NT2/D1 (cell line): ENCODE measurements at regions not wholly inside any gene's neighbourhood (a gene's known extent, or its start where the extent isn't known, plus 50 kb on each side); places are given as distances from the start of the nearest gene placed in this dataset.

Experiments used
- DNase-seq: peaks from one replicate; pipeline ENCODE4 v3.0.0-alpha.2; 2011; ENCODE audit warnings: low read depth, low spot score
- H3K27me3 ChIP-seq: 2 replicates; pipeline ENCODE4 v1.6.0; 2011; ENCODE audit warnings: mild to moderate bottlenecking; ENCODE audit not compliant: insufficient read length, insufficient read depth
- H3K36me3 ChIP-seq: 2 replicates; pipeline ENCODE4 v1.6.1; 2011; ENCODE audit warnings: mild to moderate bottlenecking, low read length, mixed read lengths; ENCODE audit not compliant: insufficient read depth, insufficient read length
- H3K4me1 ChIP-seq: 2 replicates; pipeline ENCODE4 v1.5.1; 2011; ENCODE audit not compliant: insufficient read depth, insufficient read length
- H3K4me3 ChIP-seq: 2 replicates; pipeline ENCODE4 v1.5.1; 2011; ENCODE audit warnings: low read depth; ENCODE audit not compliant: insufficient read length
- H3K9ac ChIP-seq: 2 replicates; pipeline ENCODE4 v1.6.0; 2011; ENCODE audit warnings: low read depth; ENCODE audit not compliant: insufficient read length
- H3K9me3 ChIP-seq: 2 replicates; pipeline ENCODE4 v1.5.1; 2011; ENCODE audit warnings: mild to moderate bottlenecking, low read length; ENCODE audit not compliant: insufficient read depth
- SUZ12 ChIP-seq: IDR thresholded peaks from 2 replicates; pipeline ENCODE4 v1.6.1; 2011; ENCODE audit not compliant: insufficient read length, insufficient read depth; ENCODE audit errors: extremely low read depth
- YY1 ChIP-seq: IDR thresholded peaks from 2 replicates; pipeline ENCODE4 v1.6.1; 2011; ENCODE audit not compliant: insufficient read length, insufficient read depth
- ZNF274 ChIP-seq: IDR thresholded peaks from 2 replicates; pipeline ENCODE4 v1.6.1; 2011; ENCODE audit warnings: mild to moderate bottlenecking, low read depth, low read length

GRCh38 chr22:26994801-26995200, 337.4 kb downstream of the MIAT start:
- H3K4me3 ChIP-seq = no peak overlapping the region
- H3K27me3 ChIP-seq = no peaks in the 10 kb centered on the region

DNA sequence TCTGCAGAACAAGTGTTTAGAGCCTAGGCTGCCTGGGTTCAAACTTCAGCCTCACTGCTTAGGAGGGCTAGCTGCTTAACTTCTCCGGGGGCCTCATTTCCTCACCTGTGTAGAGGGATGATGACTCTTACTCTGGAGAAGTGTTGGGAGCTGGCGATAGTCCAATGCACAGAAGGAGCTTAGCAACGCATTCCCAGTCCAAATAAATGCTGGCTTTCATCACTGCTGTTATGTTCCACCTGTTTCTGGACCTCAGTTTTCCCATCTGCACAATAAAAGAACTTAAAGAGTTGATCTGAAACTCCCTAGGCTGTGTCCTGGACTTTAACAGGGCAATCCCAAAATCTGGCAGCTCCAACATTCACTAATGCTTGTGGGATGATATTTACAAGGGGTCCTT, 337.8 kb downstream of the MIAT start:
- no peaks in the 10 kb centered on the region for H3K36me3 ChIP-seq
- H3K9ac ChIP-seq = no peak overlapping the region
- no peaks in the 10 kb centered on the region for H3K27me3 ChIP-seq
- H3K4me3 ChIP-seq = no peak overlapping the region
- DNase-seq = no peak
- no peaks in the 10 kb centered on the region for H3K4me1 ChIP-seq
- no peaks in the 10 kb centered on the region for H3K9me3 ChIP-seq
- TF ChIP-seq YY1 (no peak), ZNF274 (no peak), SUZ12 (no peak)

More at GRCh38 chr22:26994801-26995200, 337.4 kb downstream of the MIAT start:
- Histone ChIP-seq H3K9me3 (no peaks in the 10 kb centered on the region), H3K4me1 (no peaks in the 10 kb centered on the region), H3K36me3 (no peaks in the 10 kb centered on the region), H3K9ac (no peak overlapping the region)
- TF ChIP-seq YY1 = no peak
- TF ChIP-seq SUZ12 = no peak
- TF ChIP-seq ZNF274 = no peak
- DNase-seq = no peak

- H3K4me3 ChIP-seq = no peak overlapping the region
- no peaks in the 10 kb centered on the region for H3K36me3 ChIP-seq
- DNase-seq = no peak
- H3K4me1 ChIP-seq = no peaks in the 10 kb centered on the region
- no peak for TF ChIP-seq SUZ12
- no peak for TF ChIP-seq ZNF274
- no peaks in the 10 kb centered on the region for H3K9me3 ChIP-seq
- H3K9ac ChIP-seq = no peak overlapping the region
- H3K27me3 ChIP-seq = no peaks in the 10 kb centered on the region
These were observed 338.8 kb downstream of the MIAT start for GRCh38 chr22:26996154-26996553.

DNA sequence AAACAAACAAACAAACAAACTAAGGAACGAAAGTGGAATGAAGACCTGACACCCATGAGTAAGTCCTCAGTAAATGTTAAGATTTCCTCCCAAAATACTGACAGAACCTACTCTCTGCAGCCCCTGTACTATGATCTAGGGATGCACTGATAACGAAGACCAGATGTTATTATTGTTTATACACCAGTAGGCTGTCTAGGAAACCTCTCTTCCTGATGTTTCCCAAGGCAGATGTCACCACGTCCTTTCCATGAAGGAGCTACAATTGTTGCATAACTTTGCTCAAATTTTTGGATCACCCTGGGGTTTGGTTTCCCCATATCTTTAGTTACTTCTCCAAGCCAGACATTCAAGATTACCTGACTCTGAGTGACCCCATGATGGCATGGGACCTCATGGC, 340.7 kb downstream of the MIAT start:
- Histone ChIP-seq H3K36me3 (no peaks in the 10 kb centered on the region), H3K4me1 (no peaks in the 10 kb centered on the region), H3K9me3 (no peaks in the 10 kb centered on the region), H3K27me3 (no peaks in the 10 kb centered on the region), H3K4me3 (no peak overlapping the region), H3K9ac (no peak overlapping the region)
- TF ChIP-seq SUZ12 = no peak
- no peak for TF ChIP-seq ZNF274
- no peak for TF ChIP-seq YY1
- DNase-seq = no peak

- Histone ChIP-seq H3K9ac (no peak overlapping the region), H3K36me3 (no peaks in the 10 kb centered on the region), H3K4me1 (no peaks in the 10 kb centered on the region), H3K9me3 (0 out of 2 replicates have a peak, but pooled peaks cover under 1% of the 10 kb centered on the region), H3K4me3 (no peak overlapping the region), H3K27me3 (no peaks in the 10 kb centered on the region)
- TF ChIP-seq ZNF274 (no peak), YY1 (no peak), SUZ12 (no peak)
- no peak for DNase-seq
These were observed 341.3 kb downstream of the MIAT start for GRCh38 chr22:26998716-26999115.

DNA sequence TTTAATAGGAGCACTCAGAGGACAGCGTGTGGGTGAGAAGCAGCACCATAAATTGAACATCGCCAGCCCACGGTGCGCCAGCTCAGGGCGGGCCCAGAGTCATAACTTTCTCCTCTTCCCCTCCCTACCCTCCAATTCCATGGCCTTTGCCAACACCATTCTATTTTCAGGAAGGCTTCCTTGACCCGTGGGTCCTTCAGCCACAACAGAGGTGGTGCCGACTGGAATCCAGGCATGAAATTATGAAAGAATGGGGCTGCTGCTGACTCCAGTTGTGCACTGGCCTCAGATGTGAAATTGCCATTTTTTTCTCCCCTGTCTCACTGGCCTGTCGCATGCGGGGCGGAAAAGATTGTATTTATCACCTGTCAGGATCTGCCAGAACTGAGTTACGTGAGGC, 345.9 kb downstream of the MIAT start:
- no peaks in the 10 kb centered on the region for H3K27me3 ChIP-seq
- H3K9me3 ChIP-seq = peaks cover 13% of the 10 kb centered on the region; the same call in 1 of the 2 replicates
- no peak overlapping the region for H3K9ac ChIP-seq
- no peaks in the 10 kb centered on the region for H3K4me1 ChIP-seq
- no peak overlapping the region for H3K4me3 ChIP-seq
- H3K36me3 ChIP-seq = no peaks in the 10 kb centered on the region
- DNase-seq = no peak
- no peak for TF ChIP-seq SUZ12
- TF ChIP-seq YY1 = no peak
- no peak for TF ChIP-seq ZNF274

DNA sequence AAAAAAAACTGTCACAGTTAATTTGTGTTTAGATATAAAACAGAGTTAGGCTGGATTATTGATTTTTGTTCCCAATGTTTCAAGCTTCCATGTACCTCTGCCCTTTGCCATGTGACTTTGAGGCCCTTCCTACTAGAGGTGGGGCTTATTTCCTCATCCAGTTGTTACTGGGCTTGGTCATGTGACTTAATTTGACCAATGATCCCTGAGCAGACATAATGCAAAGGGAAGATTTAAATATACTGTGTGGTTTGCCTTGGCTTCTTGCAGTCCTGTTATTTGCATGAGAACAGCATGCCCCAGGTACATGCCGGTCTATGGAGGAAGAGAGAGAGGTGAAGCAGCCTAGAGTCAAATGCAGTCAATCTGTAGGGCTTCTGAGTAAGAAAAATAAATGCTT, 347.0 kb downstream of the MIAT start:
- TF ChIP-seq YY1 (no peak), ZNF274 (no peak), SUZ12 (no peak)
- H3K27me3 ChIP-seq = no peaks in the 10 kb centered on the region
- no peak overlapping the region for H3K4me3 ChIP-seq
- DNase-seq = peak; percentile 22
- H3K9ac ChIP-seq = no peak overlapping the region
- H3K9me3 ChIP-seq = peaks cover 13% of the 10 kb centered on the region; the same call in 1 of the 2 replicates
- H3K4me1 ChIP-seq = no peaks in the 10 kb centered on the region
- no peaks in the 10 kb centered on the region for H3K36me3 ChIP-seq
